AG09309 (cell line): ENCODE measurements at regions not wholly inside any gene's neighbourhood (a gene's known extent, or its start where the extent isn't known, plus 50 kb on each side); places are given as distances from the start of the nearest gene placed in this dataset.
"Not testable (repeated sequence)": the region's sequence is repeated elsewhere in the genome, so short reads cannot be mapped to it uniquely, and the experiment has no call there.

Source experiments
- DNase-seq: peaks from one replicate; pipeline ENCODE4 v3.0.0-alpha.2; 2010; ENCODE audit warnings: low read depth
- H3K4me3 ChIP-seq: 2 replicates; pipeline ENCODE4 v1.5.1; 2011; ENCODE audit warnings: mild to moderate bottlenecking, low read depth, low read length, moderate library complexity; ENCODE audit not compliant: control insufficient read depth
- CTCF ChIP-seq: IDR thresholded peaks from 2 replicates; pipeline ENCODE4 v1.5.1; 2011; ENCODE audit warnings: mild to moderate bottlenecking, low read depth, low read length, inconsistent platforms; ENCODE audit not compliant: insufficient read depth, control insufficient read depth; ENCODE audit errors: missing control alignments

DNA sequence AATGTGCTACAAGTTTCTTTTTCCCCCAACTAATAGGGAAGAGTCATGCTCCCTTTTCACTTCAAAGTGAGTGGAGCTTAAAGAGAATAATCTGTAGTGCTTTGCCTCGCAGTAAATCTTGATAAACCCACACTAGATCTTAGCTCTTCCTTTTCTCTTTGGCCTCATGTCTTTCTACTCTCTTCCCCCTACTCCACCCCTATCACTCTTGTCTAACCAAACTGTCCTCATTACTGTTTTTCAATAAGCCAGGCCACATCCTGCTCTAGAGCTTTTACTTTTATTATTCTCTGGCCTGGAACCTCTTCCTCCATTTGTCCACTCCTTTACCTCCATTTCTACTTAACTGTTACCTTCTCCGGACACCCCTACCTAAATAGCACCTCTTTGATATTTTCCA is 291.0 kb upstream of the SATB1 start:
- H3K4me3 ChIP-seq, result no peak overlapping the region
- DNase-seq, result no peak
- TF ChIP-seq CTCF, result no peak

GRCh38 chr3:18715208-18715607 is 290.1 kb upstream of the SATB1 start:
- no peak for TF ChIP-seq CTCF
- no peak for DNase-seq

DNA sequence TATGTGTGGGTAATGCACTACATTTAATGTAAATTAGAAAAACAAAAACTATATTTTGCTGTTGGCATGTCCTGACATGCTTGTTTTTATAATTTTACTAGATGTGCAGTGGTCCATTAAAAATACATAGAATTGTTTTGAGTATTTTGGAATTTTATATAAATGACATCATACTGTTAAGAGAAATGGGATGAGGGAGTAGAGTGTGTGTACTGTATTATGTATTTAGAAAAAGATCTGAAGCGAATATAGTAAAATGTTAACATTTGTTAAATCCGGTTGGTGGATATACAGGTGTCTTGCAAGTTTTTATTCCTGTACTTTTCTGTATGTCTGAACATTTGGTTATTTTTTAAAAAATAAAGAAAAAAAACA is 288.4 kb upstream of the SATB1 start:
- DNase-seq, result no peak
- no peak overlapping the region for H3K4me3 ChIP-seq
- TF ChIP-seq CTCF, result no peak

More at GRCh38 chr3:18715208-18715607, 290.1 kb upstream of the SATB1 start:
- no peak overlapping the region for H3K4me3 ChIP-seq

DNA sequence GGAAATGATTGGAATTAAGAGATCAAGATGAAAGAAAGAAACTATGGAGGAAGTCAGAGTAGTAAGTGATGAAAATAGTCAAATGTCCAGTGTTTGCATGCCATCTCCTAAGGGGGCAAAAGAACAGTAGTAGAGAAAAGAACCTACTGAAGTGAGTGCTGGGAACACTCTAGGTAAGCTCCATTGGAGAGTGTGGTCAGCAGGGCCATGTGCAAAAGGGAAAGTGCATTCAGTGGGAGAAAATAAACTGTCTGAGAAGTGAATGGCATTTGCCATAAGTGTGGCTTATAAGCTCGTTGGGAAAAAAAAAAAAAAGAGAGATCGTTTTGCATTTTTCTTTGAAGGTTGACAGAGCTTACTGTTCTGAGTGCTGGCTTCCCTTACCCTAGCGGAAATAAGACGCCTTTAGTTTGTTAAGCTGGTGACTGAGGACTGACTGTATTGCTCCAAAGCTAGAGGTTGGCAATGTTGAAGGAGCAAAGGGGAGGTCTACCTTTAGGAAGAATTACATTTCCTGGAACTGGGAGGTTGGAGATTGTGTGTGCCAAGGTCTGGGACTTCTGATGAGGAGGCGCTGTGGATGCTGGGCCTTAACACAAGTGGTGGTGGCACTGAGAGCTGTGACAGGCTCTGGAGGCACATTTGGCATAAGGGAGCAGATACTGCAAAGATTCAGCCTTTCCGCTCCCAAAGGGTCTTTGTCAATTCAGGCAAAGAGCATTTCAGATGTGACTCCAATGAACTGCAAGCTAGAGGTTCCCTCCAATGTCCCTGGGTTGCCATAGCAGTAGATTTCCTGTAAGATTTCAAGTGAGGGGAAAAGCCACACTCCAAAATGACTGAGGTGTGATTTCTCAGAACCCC is 287.8 kb upstream of the SATB1 start:
- DNase-seq, result no peak
- no peak for TF ChIP-seq CTCF
- H3K4me3 ChIP-seq, result no peak overlapping the region

GRCh38 chr3:18704326-18704725 is 279.2 kb upstream of the SATB1 start:
- DNase-seq, result no peak
- TF ChIP-seq CTCF, result no peak
- H3K4me3 ChIP-seq, result no peak overlapping the region

DNA sequence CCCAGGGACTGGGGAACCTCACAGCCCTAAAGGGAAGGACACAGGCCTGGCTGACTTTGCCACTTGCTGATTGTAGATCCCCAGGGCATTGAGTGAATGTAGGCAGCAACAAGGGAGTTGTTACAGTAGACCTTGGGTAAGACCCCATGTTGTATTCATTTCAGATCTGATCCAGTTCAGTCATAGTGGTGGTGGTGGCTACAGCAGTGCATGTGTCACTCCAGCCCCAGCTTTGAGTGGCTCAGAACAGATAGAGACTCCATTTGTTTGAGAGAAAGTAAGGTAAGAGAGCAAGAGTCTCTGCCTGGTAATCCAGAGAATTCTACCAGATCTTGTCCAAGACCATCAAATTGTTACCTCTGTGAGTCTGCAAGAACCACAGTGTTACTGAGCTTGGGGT is 278.7 kb upstream of the SATB1 start:
- DNase-seq, result no peak
- TF ChIP-seq CTCF, result no peak
- H3K4me3 ChIP-seq, result no peak overlapping the region

GRCh38 chr3:18693588-18694329 is 268.6 kb upstream of the SATB1 start:
- not testable (repeated sequence) for H3K4me3 ChIP-seq, DNase-seq
